HepG2 (cell line): ENCODE measurements at regions not wholly inside any gene's neighbourhood (a gene's known extent, or its start where the extent isn't known, plus 50 kb on each side); places are given as distances from the start of the nearest gene placed in this dataset.

Source experiments
- EEA1 ChIP-seq: sonication (generic); formaldehyde crosslinking; IDR thresholded peaks from 2 replicates; pipeline ENCODE4 v1.5.1; 2020; ENCODE audit warnings: mild to moderate bottlenecking, missing genetic modification reagents, borderline replicate concordance
- HNRNPK ChIP-seq: fragments of 200-400 bp; formaldehyde crosslinking; IDR thresholded peaks from 2 replicates; pipeline ENCODE4 v1.6.1; 2018; ENCODE audit warnings: low read length, low read depth, moderate library complexity, mild to moderate bottlenecking; ENCODE audit not compliant: poor library complexity, severe bottlenecking
- NFKB2 ChIP-seq: sonication (generic); formaldehyde crosslinking; IDR thresholded peaks from 2 replicates; pipeline ENCODE4 v1.4.0; 2020; ENCODE audit warnings: missing genetic modification reagents, borderline replicate concordance
- PAWR ChIP-seq: sonication (generic); formaldehyde crosslinking; IDR thresholded peaks from 2 replicates; pipeline ENCODE4 v1.4.0; 2020; ENCODE audit warnings: missing genetic modification reagents, mild to moderate bottlenecking, borderline replicate concordance
- SMC3 ChIP-seq: IDR thresholded peaks from 2 replicates; pipeline ENCODE4 v1.6.1; 2011; ENCODE audit warnings: low read length, improper control_type of control experiment
- ZBTB34 ChIP-seq: sonication (generic); formaldehyde crosslinking; IDR thresholded peaks from 2 replicates; pipeline ENCODE4 v1.8.0; 2022; ENCODE audit warnings: mild to moderate bottlenecking, missing genetic modification reagents
- ZNF597 ChIP-seq: sonication (generic); formaldehyde crosslinking; IDR thresholded peaks from 2 replicates; pipeline ENCODE4 v1.5.0; 2020; ENCODE audit warnings: missing genetic modification reagents
- ZNF616 ChIP-seq: sonication (generic); formaldehyde crosslinking; IDR thresholded peaks from 2 replicates; pipeline ENCODE4 v1.5.0; 2020; ENCODE audit warnings: low read depth, mild to moderate bottlenecking, missing genetic modification reagents
- TF ChIP-seq, protein P1 (sequence below), 2 experiments: sonication (generic) in 1 of 2; formaldehyde crosslinking in 1 of 2; IDR thresholded peaks; 2 replicates each; pipeline versions ENCODE4 v1.6.1 to v1.9.0; 2014 to 2022; ENCODE audit warnings: antibody characterized with exemption in 1 of 2, borderline replicate concordance in 1 of 2, inconsistent platforms in 1 of 2, low read depth in 1 of 2, missing genetic modification reagents in 1 of 2

GRCh38 chr2:109719871-109720270 lies 74.2 kb upstream of the RGPD5 start (continued):
- TF ChIP-seq, protein P1, sequence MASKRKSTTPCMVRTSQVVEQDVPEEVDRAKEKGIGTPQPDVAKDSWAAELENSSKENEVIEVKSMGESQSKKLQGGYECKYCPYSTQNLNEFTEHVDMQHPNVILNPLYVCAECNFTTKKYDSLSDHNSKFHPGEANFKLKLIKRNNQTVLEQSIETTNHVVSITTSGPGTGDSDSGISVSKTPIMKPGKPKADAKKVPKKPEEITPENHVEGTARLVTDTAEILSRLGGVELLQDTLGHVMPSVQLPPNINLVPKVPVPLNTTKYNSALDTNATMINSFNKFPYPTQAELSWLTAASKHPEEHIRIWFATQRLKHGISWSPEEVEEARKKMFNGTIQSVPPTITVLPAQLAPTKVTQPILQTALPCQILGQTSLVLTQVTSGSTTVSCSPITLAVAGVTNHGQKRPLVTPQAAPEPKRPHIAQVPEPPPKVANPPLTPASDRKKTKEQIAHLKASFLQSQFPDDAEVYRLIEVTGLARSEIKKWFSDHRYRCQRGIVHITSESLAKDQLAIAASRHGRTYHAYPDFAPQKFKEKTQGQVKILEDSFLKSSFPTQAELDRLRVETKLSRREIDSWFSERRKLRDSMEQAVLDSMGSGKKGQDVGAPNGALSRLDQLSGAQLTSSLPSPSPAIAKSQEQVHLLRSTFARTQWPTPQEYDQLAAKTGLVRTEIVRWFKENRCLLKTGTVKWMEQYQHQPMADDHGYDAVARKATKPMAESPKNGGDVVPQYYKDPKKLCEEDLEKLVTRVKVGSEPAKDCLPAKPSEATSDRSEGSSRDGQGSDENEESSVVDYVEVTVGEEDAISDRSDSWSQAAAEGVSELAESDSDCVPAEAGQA (IDR thresholded peaks at IDR 0.05; ENCODE audit: low read depth): no peak
- TF ChIP-seq, protein P1 (CRISPR knock-in tag; IDR thresholded peaks at IDR 0.05; ENCODE audit: borderline replicate concordance): no peak
- TF ChIP-seq PAWR (CRISPR knock-in tag) (no peak), ZNF616 (CRISPR knock-in tag) (no peak), ZNF597 (CRISPR knock-in tag) (no peak), NFKB2 (no peak), EEA1 (CRISPR knock-in tag) (no peak), SMC3 (no peak), ZBTB34 (CRISPR knock-in tag) (no peak), HNRNPK (no peak)
